Ureter (tissue), 1 donor: ENCODE measurements at regions not wholly inside any gene's neighbourhood (a gene's known extent, or its start where the extent isn't known, plus 50 kb on each side); places are given as distances from the start of the nearest gene placed in this dataset.
"Not testable (repeated sequence)": the region's sequence is repeated elsewhere in the genome, so short reads cannot be mapped to it uniquely, and the experiment has no call there.

Experiments
- DNase-seq: peaks from one replicate; pipeline ENCODE4 v3.0.0-alpha.2; 2020; ENCODE audit warnings: low spot score
- donor health status: DM: yes; HTN: yes; CAD: no.

- no peak for DNase-seq
Observed at GRCh38 chr16:50449800-50450199, 81.0 kb upstream of the BRD7 start.

DNA sequence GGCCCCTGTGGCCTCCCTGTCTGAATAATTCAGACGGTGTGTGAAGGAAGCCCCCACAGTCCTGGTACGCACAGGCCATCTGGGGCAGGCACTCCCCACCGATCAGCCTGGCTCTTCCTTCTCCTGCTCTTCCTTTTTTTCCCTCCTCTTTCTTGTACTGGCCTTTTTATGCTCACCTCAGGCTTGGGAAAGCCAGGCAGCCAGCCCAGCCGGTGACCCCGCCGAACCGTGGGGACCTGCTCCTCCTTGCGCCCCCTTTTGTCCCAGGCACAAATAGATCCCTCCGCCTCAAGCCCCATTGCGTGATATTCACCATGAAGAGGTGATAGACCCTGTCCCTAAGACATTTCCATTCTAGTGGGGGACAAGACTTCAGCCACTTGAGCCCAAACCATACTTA, 80.2 kb upstream of the BRD7 start:
- DNase-seq, result no peak

- no peak for DNase-seq
Observed at GRCh38 chr16:50448522-50448921, 79.7 kb upstream of the BRD7 start.

- DNase-seq, result not testable (repeated sequence)
Observed at GRCh38 chr16:50447386-50447785, 78.6 kb upstream of the BRD7 start.

- no peak for DNase-seq
Observed at GRCh38 chr16:50446861-50447260, 78.1 kb upstream of the BRD7 start.

- DNase-seq, result no peak
Observed at GRCh38 chr16:50445621-50446555, 77.1 kb upstream of the BRD7 start.

DNA sequence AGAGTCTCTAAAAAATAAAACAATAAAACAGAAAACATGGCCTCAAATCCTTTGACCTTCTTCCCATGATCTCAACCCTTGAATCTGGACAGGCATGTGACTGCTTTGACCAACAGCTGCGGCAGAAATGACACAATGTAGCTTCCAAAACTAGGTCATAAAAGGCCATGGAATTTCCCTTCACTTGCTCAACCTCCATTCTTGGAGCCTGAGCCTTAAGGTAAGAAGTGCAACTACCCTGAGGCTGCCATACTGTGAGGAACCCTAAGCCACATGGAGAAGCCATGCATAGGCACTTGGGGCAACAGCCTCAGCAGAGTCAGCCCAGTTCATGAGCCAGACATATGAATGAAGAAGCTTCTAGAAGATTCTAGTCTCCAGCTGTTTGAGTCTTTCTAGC, 75.7 kb upstream of the BRD7 start:
- DNase-seq, result no peak

DNA sequence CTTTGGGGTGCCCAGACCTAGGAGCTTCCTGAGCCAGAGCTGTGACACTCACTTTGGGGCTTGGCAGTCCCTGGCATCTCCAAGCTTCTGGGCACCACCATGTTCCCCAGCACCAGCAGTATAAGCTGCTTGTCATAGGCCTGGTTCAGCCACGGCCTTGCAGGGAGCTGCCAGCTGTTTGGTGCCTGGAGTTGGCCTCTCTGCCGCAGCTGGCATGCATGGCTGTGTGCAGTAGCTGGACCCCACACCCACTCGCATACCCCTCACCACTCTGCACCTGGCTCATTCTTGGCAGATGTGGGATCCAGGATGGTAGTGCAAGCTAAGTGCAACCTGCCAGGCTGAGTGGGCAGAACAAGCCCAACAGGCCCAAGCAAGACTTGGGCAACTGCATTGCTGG, 73.4 kb upstream of the BRD7 start:
- no peak for DNase-seq

DNA sequence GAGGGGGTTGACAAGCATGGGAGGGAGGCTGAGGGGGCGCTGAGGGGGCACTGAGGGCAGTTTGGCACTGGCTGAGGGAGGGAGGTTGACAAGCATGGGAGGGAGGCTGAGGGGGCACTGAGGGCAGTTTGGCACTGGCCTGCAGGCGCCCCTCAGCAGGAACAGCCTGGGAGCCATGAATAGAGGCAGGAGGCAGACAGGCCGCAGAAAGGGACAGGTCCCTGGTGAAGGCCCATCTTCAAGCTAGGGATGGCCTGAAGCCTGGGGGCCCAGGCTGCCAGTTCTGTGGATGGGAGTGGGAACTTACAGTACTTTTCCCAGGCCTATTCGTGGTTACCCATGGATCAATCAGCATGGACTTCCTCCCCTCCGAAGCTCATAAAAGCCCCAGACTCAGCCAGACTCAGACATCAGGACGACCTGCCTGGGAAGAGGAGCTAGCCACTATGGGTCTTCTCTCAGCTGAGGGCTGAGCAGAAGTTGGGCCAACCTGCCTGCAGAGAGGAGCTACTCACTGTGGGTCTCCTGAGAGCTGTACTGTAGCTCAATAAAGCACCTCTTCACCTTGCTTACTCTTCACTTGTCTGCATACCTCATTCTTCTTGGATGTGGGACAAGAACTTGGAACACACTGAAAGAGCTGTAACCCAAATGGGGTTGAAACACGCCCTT, 72.8 kb upstream of the BRD7 start:
- no peak for DNase-seq

DNA sequence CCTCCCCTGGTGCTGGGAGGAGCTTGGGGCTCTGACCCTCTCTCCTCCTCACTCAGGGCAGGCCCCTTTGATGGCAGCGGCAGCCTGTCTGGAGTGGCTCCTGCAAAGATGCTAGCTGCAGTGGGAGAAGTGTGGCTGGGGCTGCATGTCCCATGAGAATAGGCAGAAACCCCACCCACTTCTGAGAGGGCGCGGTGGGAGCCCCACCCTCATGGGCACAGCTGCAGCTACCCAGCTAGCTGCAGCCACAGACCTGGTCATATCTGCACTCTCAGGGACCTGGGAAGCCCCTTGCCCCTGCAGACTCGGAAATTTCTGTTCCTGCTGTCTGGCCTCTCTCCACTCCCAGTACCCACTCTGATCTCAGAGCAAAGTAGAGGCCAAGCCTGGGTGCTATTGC, 72.2 kb upstream of the BRD7 start:
- DNase-seq, result no peak

GRCh38 chr16:50440531-50440930, 71.7 kb upstream of the BRD7 start:
- DNase-seq, result peak; percentile 22

GRCh38 chr16:50437769-50438437, 69.1 kb upstream of the BRD7 start:
- peak; percentile 22 for DNase-seq

DNA sequence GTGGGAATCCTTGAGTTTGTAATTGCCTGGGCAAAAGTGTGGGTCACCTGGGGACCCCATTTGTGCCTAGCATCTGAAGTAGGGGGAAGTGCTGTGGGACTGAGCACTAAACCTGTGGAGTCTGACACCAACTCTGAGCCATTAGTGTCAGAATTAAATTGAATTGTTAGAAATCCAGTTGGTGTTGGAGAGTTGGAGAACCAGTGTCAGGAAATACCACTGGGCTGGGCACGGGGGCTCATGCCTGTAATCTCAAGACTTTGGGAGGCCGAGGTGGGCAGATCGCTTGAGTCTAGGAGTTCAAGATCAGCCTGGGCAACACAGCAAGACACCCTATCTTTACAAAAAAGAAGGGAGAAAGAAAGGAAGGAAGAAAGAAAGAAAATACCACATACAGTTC, 67.5 kb upstream of the BRD7 start:
- no peak for DNase-seq

DNA sequence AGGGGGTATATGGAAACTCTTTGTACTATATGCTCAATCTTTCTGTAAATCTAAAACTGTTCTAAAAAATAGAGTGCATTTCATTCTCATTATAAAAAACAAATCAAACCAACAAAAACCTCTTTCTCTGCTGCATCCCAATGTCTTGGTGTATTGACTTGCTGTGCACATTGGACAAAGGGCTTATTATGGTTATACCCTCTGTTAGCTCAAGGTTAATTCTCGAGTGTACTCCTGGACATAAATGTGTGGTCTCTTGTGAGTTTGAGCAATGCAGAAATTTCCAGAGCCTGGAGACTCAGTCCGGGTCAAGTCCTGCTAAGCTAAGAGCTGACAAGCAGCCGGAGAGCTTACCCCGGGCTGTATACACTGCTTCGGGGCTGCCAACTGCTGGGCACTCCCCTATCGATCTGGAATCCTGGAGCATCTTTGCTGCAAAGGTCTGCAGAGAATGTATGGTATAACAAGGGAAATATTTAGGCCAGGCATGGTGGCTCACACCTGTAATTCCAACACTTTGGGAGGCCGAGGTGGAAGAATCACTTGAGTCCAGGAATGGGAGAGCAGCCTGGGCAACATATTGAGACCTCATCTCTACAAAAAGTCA, 66.2 kb upstream of the BRD7 start:
- DNase-seq, result no peak

DNA sequence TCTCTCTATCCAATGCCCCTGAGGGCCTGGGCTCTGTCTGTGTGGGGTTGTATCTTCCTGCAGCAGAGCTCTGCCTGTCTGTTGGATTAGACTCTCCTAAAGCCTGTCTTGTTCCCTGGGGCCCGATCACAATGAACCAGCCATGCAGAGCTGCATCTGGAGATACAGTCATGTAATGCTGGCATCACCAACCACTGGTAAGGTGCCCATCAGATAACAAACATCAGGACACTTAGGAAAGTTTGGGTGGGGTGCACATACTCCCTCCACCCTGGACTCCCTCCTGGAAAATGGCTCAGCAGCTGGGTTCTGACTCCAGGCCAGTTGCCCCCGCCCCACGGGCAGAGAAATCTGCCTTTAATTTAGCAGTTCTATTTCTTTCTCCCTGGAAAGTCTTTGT, 61.3 kb upstream of the BRD7 start:
- DNase-seq, result no peak

GRCh38 chr16:50428742-50429141, 60.0 kb upstream of the BRD7 start:
- no peak for DNase-seq

- DNase-seq, result no peak
Observed at GRCh38 chr16:50428116-50428515, 59.3 kb upstream of the BRD7 start.

DNA sequence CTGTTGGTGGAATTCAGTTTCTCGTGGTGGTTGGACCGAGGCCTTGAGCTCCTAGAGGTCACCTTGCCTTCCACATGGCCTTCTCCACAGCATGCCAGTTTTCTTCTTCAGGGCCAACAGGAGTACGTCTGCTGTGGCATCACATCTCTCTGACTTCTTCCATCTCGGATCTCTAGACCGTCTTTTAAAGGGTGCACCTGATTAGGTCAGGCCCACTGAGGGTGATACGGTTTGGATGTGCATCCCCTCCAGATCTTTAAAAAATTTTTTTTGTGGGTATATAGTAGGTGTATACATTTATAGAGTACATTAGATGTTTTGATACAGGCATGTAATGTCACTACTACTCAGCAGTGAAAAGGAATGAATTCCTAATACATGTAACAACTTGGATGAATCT, 58.3 kb upstream of the BRD7 start:
- DNase-seq, result no peak

- no peak for DNase-seq
Observed at GRCh38 chr16:50425648-50426047, 56.9 kb upstream of the BRD7 start.

GRCh38 chr16:50425044-50425443, 56.3 kb upstream of the BRD7 start:
- DNase-seq, result no peak

DNA sequence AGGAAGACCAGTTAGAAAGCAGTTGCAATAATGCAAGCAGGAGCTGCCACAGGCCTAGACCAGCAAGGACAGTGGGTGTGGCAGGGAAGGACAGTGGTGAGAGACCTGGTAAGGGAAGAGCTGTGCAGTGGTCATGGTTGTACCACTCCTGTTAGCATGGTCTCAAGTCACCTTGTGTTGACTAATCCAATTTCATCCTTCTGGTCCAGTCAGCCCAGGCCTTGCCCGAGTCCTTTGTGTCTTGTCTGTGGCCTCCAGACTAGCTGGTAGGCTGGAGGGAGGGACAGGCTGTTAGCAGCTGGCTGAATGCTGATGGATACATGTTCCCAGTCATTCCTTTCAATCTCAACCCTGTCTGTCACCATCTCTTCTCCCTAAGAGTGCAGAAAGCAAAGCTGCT, 54.1 kb upstream of the BRD7 start:
- DNase-seq, result no peak

DNA sequence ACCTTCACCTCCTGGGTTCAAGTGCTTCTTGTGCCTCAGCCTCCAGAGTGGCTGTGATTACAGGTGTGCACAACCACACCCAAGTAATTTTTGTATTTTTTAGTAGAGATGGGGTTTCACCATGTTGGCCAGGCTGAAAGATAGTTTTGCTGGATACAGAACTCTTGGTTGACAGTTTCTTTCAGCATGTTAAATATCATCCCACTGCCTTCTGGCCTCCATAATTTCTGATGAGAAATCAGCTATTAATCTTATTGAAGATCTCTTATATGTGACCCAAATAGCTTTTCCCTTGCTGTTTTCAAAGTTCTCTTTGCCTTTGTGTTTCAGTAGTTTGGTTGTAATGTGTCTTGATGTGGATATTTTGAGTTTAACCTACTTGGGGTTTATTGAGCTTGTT, 50.3 kb upstream of the BRD7 start:
- no peak for DNase-seq
